ENCODE measurements at regions not wholly inside any gene's neighbourhood (a gene's known extent, or its start where the extent isn't known, plus 50 kb on each side); places are given as distances from the start of the nearest gene placed in this dataset.

DNA sequence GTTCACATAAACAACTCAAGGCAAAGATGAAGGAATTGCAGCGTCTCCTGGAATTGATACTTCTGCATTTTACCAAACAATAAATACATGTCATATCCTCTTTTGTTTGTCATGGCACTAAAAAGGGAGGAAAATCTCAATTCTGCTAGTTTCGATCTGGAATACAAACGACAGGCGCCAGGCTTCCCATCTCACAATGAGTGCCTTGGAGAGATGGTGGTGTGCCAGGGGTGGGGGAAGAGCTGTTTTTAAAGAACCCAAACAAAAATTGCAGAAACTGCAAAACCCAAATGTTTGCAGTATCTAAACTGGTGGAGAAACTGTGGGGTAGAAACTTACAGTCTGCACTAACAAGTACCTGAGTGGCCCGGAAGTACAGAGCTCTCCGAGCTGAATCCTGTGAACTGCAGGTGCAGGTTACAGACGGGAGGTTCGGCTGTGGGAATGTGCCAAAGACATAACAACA lies 53.0 kb upstream of the KLF3 start:
- TF ChIP-seq RAD21 (IDR thresholded peaks at IDR 0.05; ENCODE audit: low read length) (no peak), MXI1 (IDR thresholded peaks at IDR 0.05; ENCODE audit: borderline replicate concordance, low read depth, low read length) (no peak), NFE2L2 (IDR thresholded peaks at IDR 0.05; ENCODE audit: low read depth, low read length) (no peak), CHD1 (IDR thresholded peaks at IDR 0.05; ENCODE audit: low read depth, low read length) (no peak), CEBPB (IDR thresholded peaks at IDR 0.05; ENCODE audit: low read depth, low read length) (no peak), FOS (IDR thresholded peaks at IDR 0.05; ENCODE audit: low read depth, low read length) (no peak), BHLHE40 (IDR thresholded peaks at IDR 0.05; ENCODE audit: low read depth, low read length) (no peak), POLR2A (IDR thresholded peaks at IDR 0.05; ENCODE audit: low read depth, low read length) (no peak), MAZ (IDR thresholded peaks at IDR 0.05; ENCODE audit: borderline replicate concordance, low read depth, low read length) (no peak)
- TF ChIP-seq, protein P1, sequence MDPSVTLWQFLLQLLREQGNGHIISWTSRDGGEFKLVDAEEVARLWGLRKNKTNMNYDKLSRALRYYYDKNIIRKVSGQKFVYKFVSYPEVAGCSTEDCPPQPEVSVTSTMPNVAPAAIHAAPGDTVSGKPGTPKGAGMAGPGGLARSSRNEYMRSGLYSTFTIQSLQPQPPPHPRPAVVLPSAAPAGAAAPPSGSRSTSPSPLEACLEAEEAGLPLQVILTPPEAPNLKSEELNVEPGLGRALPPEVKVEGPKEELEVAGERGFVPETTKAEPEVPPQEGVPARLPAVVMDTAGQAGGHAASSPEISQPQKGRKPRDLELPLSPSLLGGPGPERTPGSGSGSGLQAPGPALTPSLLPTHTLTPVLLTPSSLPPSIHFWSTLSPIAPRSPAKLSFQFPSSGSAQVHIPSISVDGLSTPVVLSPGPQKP (IDR thresholded peaks at IDR 0.05; ENCODE audit: borderline replicate concordance, low read depth, low read length) = no peak
- TF ChIP-seq, protein P2, sequence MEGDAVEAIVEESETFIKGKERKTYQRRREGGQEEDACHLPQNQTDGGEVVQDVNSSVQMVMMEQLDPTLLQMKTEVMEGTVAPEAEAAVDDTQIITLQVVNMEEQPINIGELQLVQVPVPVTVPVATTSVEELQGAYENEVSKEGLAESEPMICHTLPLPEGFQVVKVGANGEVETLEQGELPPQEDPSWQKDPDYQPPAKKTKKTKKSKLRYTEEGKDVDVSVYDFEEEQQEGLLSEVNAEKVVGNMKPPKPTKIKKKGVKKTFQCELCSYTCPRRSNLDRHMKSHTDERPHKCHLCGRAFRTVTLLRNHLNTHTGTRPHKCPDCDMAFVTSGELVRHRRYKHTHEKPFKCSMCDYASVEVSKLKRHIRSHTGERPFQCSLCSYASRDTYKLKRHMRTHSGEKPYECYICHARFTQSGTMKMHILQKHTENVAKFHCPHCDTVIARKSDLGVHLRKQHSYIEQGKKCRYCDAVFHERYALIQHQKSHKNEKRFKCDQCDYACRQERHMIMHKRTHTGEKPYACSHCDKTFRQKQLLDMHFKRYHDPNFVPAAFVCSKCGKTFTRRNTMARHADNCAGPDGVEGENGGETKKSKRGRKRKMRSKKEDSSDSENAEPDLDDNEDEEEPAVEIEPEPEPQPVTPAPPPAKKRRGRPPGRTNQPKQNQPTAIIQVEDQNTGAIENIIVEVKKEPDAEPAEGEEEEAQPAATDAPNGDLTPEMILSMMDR (conservative IDR thresholded peaks at IDR 0.05; ENCODE audit: low read depth, low read length) = no peak
- no peak overlapping the region for H4K8ac ChIP-seq (ENCODE audit: low read depth in 2 of 2, low read length in 2 of 2)
- ATAC-seq (ENCODE audit: low read depth) = no peak
- ChIA-PET POLR2A (ENCODE audit: unreplicated experiment) (no interaction called here), CTCF (interaction anchor here (0.6 kb wide), 1 partner anchor 118 kb away, joined by 7 read pairs; no protein-coding TSS in a partner anchor)
- H3K56ac ChIP-seq (ENCODE audit: extremely low read depth, insufficient read depth, low read length) = no peak overlapping the region
- no peak overlapping the region for H3K23ac ChIP-seq (ENCODE audit: low read depth, low read length)
- peaks cover 14% of the 10 kb centered on the region for H3K4me1 ChIP-seq (ENCODE audit: control insufficient read depth, insufficient read depth, low read length)
- intact Hi-C loops (cut with micrococcal nuclease) (no loop called here), dilution Hi-C loops (cut with HindIII; ENCODE audit: low sequenced_read_pairs, unreplicated experiment) (no loop called here), in situ Hi-C loops (cut with MboI; ENCODE audit: low sequenced_read_pairs) (no loop called here)
- no peak overlapping the region for H2BK15ac ChIP-seq (ENCODE audit: low read depth, low read length)
- H3K9ac ChIP-seq (ENCODE audit: low read depth, low read length) = no peak overlapping the region
- no peak overlapping the region for H3K4me3 ChIP-seq (ENCODE audit: insufficient read depth, low read depth, low read length)
- no peaks in the 10 kb centered on the region for H3K79me1 ChIP-seq (ENCODE audit: low read depth in 1 of 2, low read length in 2 of 2)
- H4K91ac ChIP-seq (ENCODE audit: insufficient read depth, low read depth, low read length) = no peak overlapping the region
- H3K9me1 ChIP-seq (ENCODE audit: insufficient read depth, low read length) = 0 out of 2 replicates have a peak, but pooled peaks cover 9% of the 10 kb centered on the region
- no peak overlapping the region for H2BK5ac ChIP-seq (ENCODE audit: low read depth, low read length, poor library complexity, severe bottlenecking)
- H2AFZ ChIP-seq (replicated peaks; ENCODE audit: low read length, poor library complexity) = peak overlapping the region; percentile 68
- no peak overlapping the region for H2AK9ac ChIP-seq (replicated peaks; ENCODE audit: low read depth, low read length, poor library complexity)
- H2BK120ac ChIP-seq (ENCODE audit: low read depth, low read length) = no peak overlapping the region
- DNase-seq = no peak
- H3K4ac ChIP-seq (ENCODE audit: low read depth, low read length) = no peak overlapping the region
- no peak overlapping the region for H3K18ac ChIP-seq (ENCODE audit: low read depth, low read length)
- H3K9me3 ChIP-seq (ENCODE audit: control insufficient read depth, insufficient read depth, low read length) = no peaks in the 10 kb centered on the region
- no peak overlapping the region for H2AK5ac ChIP-seq (ENCODE audit: low read depth, low read length)
- H3K14ac ChIP-seq (replicated peaks; ENCODE audit: low read depth, low read length) = no peak overlapping the region; the same call in 1 of the 2 replicates
- H4K20me1 ChIP-seq (ENCODE audit: insufficient read depth, low read length) = no peaks in the 10 kb centered on the region
- H3K27ac ChIP-seq (ENCODE audit: insufficient read depth, low read length) = no peak overlapping the region
- H3K4me2 ChIP-seq (ENCODE audit: low read depth, low read length) = peak overlapping the region; percentile 50; the same call in 1 of the 2 replicates
- no peak overlapping the region for H2BK20ac ChIP-seq (ENCODE audit: low read depth, low read length)
- H3K27me3 ChIP-seq (ENCODE audit: control insufficient read depth, insufficient read depth, low read length) = no peaks in the 10 kb centered on the region
- no peak overlapping the region for H4K5ac ChIP-seq (ENCODE audit: low read depth, low read length)
- 25% methylated on average over 4 of the region's 8 CpGs; no CpG with 5 or more reads in 1 of the 2 experiments for WGBS, 2 experiments (ENCODE audit: extremely low coverage in 2 of 2, insufficient read length in 1 of 2)
- no TSS peak for BruUV-seq (replicated peaks)
- no peaks in the 10 kb centered on the region for H3K36me3 ChIP-seq (ENCODE audit: control insufficient read depth, insufficient read depth, low read length)

Data from IMR-90 (cell line).